HG03521 (cell line): ENCODE measurements at regions not wholly inside any gene's neighbourhood (a gene's known extent, or its start where the extent isn't known, plus 50 kb on each side); places are given as distances from the start of the nearest gene placed in this dataset.

Source experiments
- ATAC-seq: cut with Tn5 transposase; IDR thresholded peaks from one replicate; pipeline ENCODE4 v1.9.1; 2021; ENCODE audit warnings: mild to moderate bottlenecking, moderate library complexity; ENCODE audit not compliant: unreplicated experiment

- ATAC-seq, result no peak
Observed at GRCh38 chr2:144163592-144163991, 356.3 kb downstream of the ZEB2 start.

- no peak for ATAC-seq
Observed at GRCh38 chr2:144162652-144163051, 357.3 kb downstream of the ZEB2 start.

- ATAC-seq, result no peak
Observed at GRCh38 chr2:144161061-144161460, 358.9 kb downstream of the ZEB2 start.

GRCh38 chr2:144159240-144159639 lies 360.7 kb downstream of the ZEB2 start:
- no peak for ATAC-seq

GRCh38 chr2:144158096-144158495 lies 361.8 kb downstream of the ZEB2 start:
- ATAC-seq, result no peak

- ATAC-seq, result no peak
Observed at GRCh38 chr2:144156736-144157640, 362.9 kb downstream of the ZEB2 start.

- no peak for ATAC-seq
Observed at GRCh38 chr2:144154205-144154604, 365.7 kb downstream of the ZEB2 start.

- ATAC-seq, result no peak
Observed at GRCh38 chr2:144152817-144153271, 367.1 kb downstream of the ZEB2 start.

GRCh38 chr2:144151851-144152250 lies 368.1 kb downstream of the ZEB2 start:
- no peak for ATAC-seq

GRCh38 chr2:144151405-144151804 lies 368.5 kb downstream of the ZEB2 start:
- ATAC-seq, result no peak

GRCh38 chr2:144147356-144147755 lies 372.6 kb downstream of the ZEB2 start:
- ATAC-seq, result no peak

- ATAC-seq, result no peak
Observed at GRCh38 chr2:144146876-144147275, 373.0 kb downstream of the ZEB2 start.

GRCh38 chr2:144146076-144146475 lies 373.8 kb downstream of the ZEB2 start:
- no peak for ATAC-seq

GRCh38 chr2:144143294-144144151 lies 376.4 kb downstream of the ZEB2 start:
- ATAC-seq, result no peak

GRCh38 chr2:144140891-144141290 lies 379.0 kb downstream of the ZEB2 start:
- ATAC-seq, result no peak

- no peak for ATAC-seq
Observed at GRCh38 chr2:144137705-144138428, 382.1 kb downstream of the ZEB2 start.

GRCh38 chr2:144137272-144137671 lies 382.6 kb downstream of the ZEB2 start:
- ATAC-seq, result no peak

GRCh38 chr2:144136297-144137010 lies 383.5 kb downstream of the ZEB2 start:
- ATAC-seq, result no peak

GRCh38 chr2:144133936-144134665 lies 385.8 kb downstream of the ZEB2 start:
- ATAC-seq, result no peak

GRCh38 chr2:144132357-144132756 lies 387.6 kb downstream of the ZEB2 start:
- no peak for ATAC-seq
